Amniotic epithelial cell (primary cell): ENCODE measurements at regions not wholly inside any gene's neighbourhood (a gene's known extent, or its start where the extent isn't known, plus 50 kb on each side); places are given as distances from the start of the nearest gene placed in this dataset.
A peak's percentile ranks its signal among the peaks of the same experiment; 100 is the strongest.

ENCODE experiments used
- DNase-seq: peaks from one replicate; pipeline ENCODE4 v3.0.0-alpha.2; 2010; ENCODE audit warnings: low read depth

DNA sequence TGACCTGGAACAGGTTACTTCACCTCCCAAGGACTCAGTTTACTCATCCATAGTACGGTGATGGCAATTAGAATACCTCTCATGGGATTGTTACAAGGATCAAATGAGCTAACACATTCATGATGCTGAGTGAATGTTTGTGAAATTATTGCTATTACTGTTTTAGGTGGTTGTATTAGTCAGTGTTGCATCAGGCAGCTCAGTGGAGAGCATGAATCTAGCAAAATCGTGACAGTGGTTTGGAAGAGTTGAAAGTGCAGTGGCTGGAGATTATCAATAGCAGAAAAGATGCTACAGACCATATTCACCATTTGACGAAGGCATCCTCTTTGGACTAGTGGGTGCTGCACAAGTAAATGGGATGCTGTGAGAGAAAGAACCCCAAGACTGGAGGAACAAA, 50.4 kb upstream of the CTNNBL1 start:
- no peak for DNase-seq

- DNase-seq = no peak
These were observed 51.6 kb upstream of the CTNNBL1 start for GRCh38 chr20:37642246-37642645.

GRCh38 chr20:37640600-37641561, 52.9 kb upstream of the CTNNBL1 start:
- peak; percentile 31 for DNase-seq

DNA sequence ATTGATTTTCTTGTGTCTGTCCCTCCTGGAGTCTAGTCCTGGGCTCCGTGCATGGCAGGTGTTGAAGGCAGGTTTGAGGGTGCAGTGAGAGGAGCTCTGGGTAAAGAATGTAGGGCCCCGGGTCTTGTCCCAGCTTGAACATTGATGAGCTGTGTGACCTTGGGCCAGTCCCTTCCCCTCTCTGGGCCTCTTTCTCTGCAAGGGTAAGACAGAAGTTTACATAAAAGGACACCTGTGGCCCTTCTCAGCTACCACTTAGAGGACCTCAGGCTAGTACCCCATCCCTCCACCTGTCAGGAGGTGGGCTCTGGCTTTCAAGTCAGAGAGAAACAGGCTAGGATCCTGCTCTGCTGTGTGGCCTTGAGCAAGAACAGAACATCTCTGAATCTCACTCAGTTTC, 55.3 kb upstream of the CTNNBL1 start:
- DNase-seq = no peak

GRCh38 chr20:37636977-37637376, 56.9 kb upstream of the CTNNBL1 start:
- no peak for DNase-seq

GRCh38 chr20:37636212-37636975, 57.4 kb upstream of the CTNNBL1 start:
- no peak for DNase-seq

DNA sequence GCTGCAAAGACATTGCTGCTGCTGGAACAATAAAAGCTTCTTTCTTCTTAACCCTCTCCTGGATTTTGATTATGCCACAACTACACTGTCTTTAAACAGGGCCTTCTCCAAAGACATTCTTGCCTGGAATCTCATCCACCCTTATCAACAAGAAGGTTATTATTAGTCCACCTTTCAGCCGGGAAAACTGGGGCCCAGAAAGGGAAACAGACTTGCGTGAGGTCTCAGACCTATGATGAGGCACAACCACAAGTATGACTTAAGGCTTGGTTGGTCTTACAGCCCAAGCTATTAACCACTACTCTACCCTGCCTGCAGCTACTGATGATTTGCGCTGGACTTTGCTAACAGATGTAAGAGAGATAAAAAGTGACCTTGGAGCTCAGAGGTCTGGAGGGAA, 62.8 kb upstream of the CTNNBL1 start:
- DNase-seq = peak; percentile 67

GRCh38 chr20:37630166-37630565, 63.7 kb upstream of the CTNNBL1 start:
- no peak for DNase-seq

- DNase-seq = no peak
These were observed 66.1 kb upstream of the CTNNBL1 start for GRCh38 chr20:37627767-37628130.

- DNase-seq = peak; percentile 58
These were observed 66.6 kb upstream of the CTNNBL1 start for GRCh38 chr20:37627060-37627766.

DNA sequence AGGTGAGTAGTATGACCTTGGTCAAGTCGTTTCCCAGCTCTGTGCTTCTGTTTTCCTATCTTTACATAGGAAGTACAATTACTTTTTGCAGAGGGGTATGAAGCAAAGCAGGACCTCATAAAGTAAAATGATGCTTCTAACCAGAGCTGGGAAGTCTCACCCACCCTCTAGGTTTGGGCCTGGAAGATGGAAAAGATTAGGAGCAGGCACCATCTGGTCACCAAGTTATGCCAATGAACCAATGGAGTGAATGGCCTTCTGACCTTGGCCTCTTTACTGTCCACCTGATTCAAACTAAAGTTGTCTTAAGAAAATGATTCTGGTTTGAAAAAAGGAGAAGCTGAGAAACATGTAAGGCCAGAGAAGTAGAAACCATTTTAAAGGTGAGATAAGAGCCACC, 68.9 kb upstream of the CTNNBL1 start:
- no peak for DNase-seq

GRCh38 chr20:37622728-37623127, 71.1 kb upstream of the CTNNBL1 start:
- DNase-seq = no peak

DNA sequence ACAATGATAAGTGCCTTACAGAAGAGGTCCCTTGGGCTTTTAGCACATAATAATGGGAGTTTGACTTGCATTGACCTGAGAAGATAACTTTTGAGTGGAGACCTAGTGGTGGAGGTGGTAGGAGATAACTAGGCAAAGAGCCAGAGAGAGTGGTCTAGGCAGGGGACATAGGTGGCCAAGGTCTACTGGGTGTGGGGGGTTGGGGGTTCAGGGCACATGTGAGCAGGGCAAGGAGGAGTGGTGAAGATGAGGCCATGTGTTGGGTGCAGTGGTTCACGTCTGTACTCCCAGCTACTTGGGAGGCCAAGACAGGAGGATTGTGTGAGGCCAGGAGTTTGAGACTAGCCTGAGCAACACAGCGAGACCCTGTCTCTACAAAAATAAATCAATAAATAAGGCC, 74.3 kb upstream of the CTNNBL1 start:
- DNase-seq = no peak

DNA sequence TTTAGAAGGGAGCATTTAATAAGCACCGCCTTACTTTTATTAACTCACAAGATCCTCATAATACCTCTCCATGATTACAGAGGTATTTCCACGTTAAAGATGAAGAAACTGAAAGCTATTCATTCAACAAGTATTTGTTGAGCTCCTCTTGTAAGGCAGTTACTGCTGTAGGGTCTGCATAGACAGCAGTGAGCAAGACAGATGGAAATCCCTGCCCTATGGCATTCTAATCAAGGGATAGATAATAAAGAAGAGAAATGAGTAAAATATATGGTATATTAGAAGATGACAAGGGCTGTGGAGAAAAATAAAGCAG, 77.8 kb upstream of the CTNNBL1 start:
- no peak for DNase-seq

- DNase-seq = no peak
These were observed 78.3 kb upstream of the CTNNBL1 start for GRCh38 chr20:37615340-37616109.

DNA sequence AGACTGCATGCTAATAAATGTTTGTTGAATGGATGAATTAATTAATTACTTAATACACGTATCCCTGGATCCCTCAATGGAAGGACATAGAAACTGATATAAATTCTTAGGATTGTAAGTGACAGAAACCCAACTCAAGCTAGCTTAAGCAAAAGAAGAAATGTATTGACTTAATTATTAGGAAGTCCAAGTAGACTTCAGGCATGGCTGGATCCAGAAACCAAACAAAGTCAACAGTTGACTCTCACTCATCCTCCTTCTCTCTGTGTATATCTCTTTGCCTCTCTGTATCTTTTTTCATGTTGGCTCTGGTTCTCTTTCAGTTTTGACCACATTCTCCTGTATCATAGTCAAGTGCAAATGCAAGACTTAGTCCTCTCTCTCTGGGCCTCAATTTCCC, 82.0 kb upstream of the CTNNBL1 start:
- DNase-seq = no peak

- no peak for DNase-seq
These were observed 82.5 kb upstream of the CTNNBL1 start for GRCh38 chr20:37611346-37611745.

DNA sequence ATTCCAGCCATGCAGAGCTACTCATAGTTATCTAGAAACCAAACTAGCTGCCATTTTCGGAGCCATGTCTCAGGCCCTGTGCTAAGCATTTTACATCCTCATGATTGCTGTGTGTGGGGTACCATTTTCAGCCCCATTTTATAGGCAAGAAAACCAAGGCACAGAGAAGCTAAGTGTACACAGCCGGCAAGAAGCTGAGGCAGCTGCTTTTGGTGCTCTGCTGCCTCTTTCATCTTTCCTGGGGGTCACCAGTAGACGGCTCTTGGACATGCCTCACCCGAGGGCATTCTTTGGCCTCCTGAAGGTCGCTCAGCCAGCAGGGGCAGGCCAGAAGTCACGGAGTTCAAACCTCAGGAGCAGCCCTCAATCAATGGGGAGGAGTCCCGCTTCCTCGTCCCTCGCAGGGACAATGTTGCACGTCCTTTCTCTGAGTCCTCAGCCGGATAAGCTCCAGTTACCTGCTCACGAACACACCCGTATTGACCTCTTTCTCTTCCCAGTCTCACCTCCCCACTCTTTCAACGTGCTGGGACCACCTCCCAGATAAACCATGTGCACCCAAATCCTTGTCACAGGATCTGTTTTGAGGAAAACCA, 82.6 kb upstream of the BLCAP start:
- DNase-seq = no peak

- DNase-seq = no peak
These were observed 75.0 kb upstream of the BLCAP start for GRCh38 chr20:37602634-37603033.

GRCh38 chr20:37600486-37600885, 72.8 kb upstream of the BLCAP start:
- DNase-seq = no peak

GRCh38 chr20:37598575-37599342, 71.1 kb upstream of the BLCAP start:
- peak; percentile 1 for DNase-seq
